GM23338 (cell line): ENCODE measurements at regions not wholly inside any gene's neighbourhood (a gene's known extent, or its start where the extent isn't known, plus 50 kb on each side); places are given as distances from the start of the nearest gene placed in this dataset.
A peak's percentile ranks its signal among the peaks of the same experiment; 100 is the strongest.

Experiments used
- ATAC-seq: fragments of 200-7000 bp; cut with Tn5 transposase; 3 replicates; pipeline ENCODE4 v1.9.1; 2020
- DNase-seq: peaks from one replicate; pipeline ENCODE4 v3.0.0-alpha.2; 2015; ENCODE audit warnings: low spot score
- H2AFZ ChIP-seq: fragments of 200-600 bp; sonication (generic); 2 replicates; pipeline ENCODE4 v1.8.0; 2016; ENCODE audit warnings: antibody characterized with exemption, mild to moderate bottlenecking, moderate library complexity
- H3F3A ChIP-seq: fragments of 200-600 bp; sonication (generic); replicated peaks from 2 replicates; pipeline ENCODE4 v1.8.0; 2017; ENCODE audit warnings: antibody characterized with exemption, mixed run types, low read depth
- H3K27ac ChIP-seq: fragments of 200-600 bp; sonication (generic); 2 replicates; pipeline ENCODE4 v1.6.1; 2016; ENCODE audit warnings: low read depth
- H3K27me3 ChIP-seq: fragments of 200-600 bp; sonication (generic); 2 replicates; pipeline ENCODE4 v1.8.0; 2016; ENCODE audit warnings: mild to moderate bottlenecking, mixed run types, moderate library complexity; ENCODE audit not compliant: insufficient read depth
- H3K36me3 ChIP-seq: fragments of 200-600 bp; sonication (generic); 2 replicates; pipeline ENCODE4 v1.8.0; 2016; ENCODE audit warnings: mild to moderate bottlenecking; ENCODE audit not compliant: insufficient read depth
- H3K4me1 ChIP-seq: fragments of 200-600 bp; sonication (generic); 2 replicates; pipeline ENCODE4 v1.8.0; 2016; ENCODE audit warnings: mild to moderate bottlenecking, moderate library complexity; ENCODE audit not compliant: insufficient read depth
- H3K4me2 ChIP-seq: fragments of 200-600 bp; sonication (generic); 2 replicates; pipeline ENCODE4 v1.7.1; 2017; ENCODE audit warnings: mixed run types
- H3K4me3 ChIP-seq: fragments of 200-600 bp; sonication (generic); 2 replicates; pipeline ENCODE4 v1.6.1; 2016; ENCODE audit warnings: mixed run types
- H3K79me2 ChIP-seq: fragments of 200-600 bp; sonication (generic); replicated peaks from 2 replicates; pipeline ENCODE4 v1.8.0; 2017; ENCODE audit warnings: mild to moderate bottlenecking; ENCODE audit not compliant: insufficient read depth
- H3K9me2 ChIP-seq: fragments of 200-600 bp; sonication (generic); 2 replicates; pipeline ENCODE4 v1.8.0; 2017; ENCODE audit not compliant: insufficient read depth
- H4K20me1 ChIP-seq: fragments of 200-600 bp; sonication (generic); replicated peaks from 2 replicates; pipeline ENCODE4 v1.8.0; 2017; ENCODE audit warnings: mild to moderate bottlenecking; ENCODE audit not compliant: insufficient read depth
- H3K27ac Mint-ChIP-seq: 2 replicates; pipeline ENCODE4 v1.8.0; 2020; ENCODE audit warnings: inconsistent platforms, mild to moderate bottlenecking, moderate library complexity, mixed read lengths
- H3K27me3 Mint-ChIP-seq: 3 replicates; pipeline ENCODE4 v1.8.0; 2022; ENCODE audit warnings: low read depth, mild to moderate bottlenecking, moderate library complexity, mixed read lengths, inconsistent platforms; ENCODE audit not compliant: insufficient read depth, poor library complexity
- H3K36me3 Mint-ChIP-seq: 3 replicates; pipeline ENCODE4 v1.8.0; 2021; ENCODE audit warnings: low read depth, mild to moderate bottlenecking, inconsistent platforms, moderate library complexity, mixed read lengths
- H3K4me1 Mint-ChIP-seq: 3 replicates; pipeline ENCODE4 v1.8.0; 2020; ENCODE audit warnings: mild to moderate bottlenecking, inconsistent platforms, mixed read lengths
- H3K4me3 Mint-ChIP-seq: 3 replicates; pipeline ENCODE4 v1.8.0; 2021; ENCODE audit warnings: moderate library complexity, mild to moderate bottlenecking, inconsistent platforms, mixed read lengths
- H3K9me3 Mint-ChIP-seq: 3 replicates; pipeline ENCODE4 v1.8.0; 2020; ENCODE audit warnings: moderate library complexity, mild to moderate bottlenecking, inconsistent platforms, mixed read lengths
- CREB1 ChIP-seq: fragments of 250-450 bp; sonication (Bioruptor Pico); IDR thresholded peaks from 2 replicates; pipeline ENCODE4 v1.5.0; 2020; ENCODE audit warnings: low read depth, mild to moderate bottlenecking, moderate library complexity
- EZH2 ChIP-seq: fragments of 200-600 bp; sonication (generic); IDR thresholded peaks from one replicate; pipeline ENCODE4 v1.8.0; 2017; ENCODE audit warnings: antibody characterized with exemption, mild to moderate bottlenecking, low read depth; ENCODE audit not compliant: unreplicated experiment
- EZH2phosphoT487 ChIP-seq: fragments of 200-600 bp; sonication (generic); IDR thresholded peaks from one replicate; pipeline ENCODE4 v1.8.1; 2018; ENCODE audit warnings: antibody characterized with exemption; ENCODE audit not compliant: unreplicated experiment
- JUNB ChIP-seq: IDR thresholded peaks from one replicate; pipeline ENCODE4 v1.6.1; 2016; ENCODE audit warnings: antibody characterized with exemption; ENCODE audit not compliant: unreplicated experiment
- NANOG ChIP-seq: IDR thresholded peaks from 2 replicates; pipeline ENCODE4 v1.6.1; 2016; ENCODE audit warnings: antibody characterized with exemption, borderline replicate concordance
- POLR2AphosphoS5 ChIP-seq: IDR thresholded peaks from 2 replicates; pipeline ENCODE4 v1.6.1; 2016; ENCODE audit warnings: antibody characterized with exemption, low read depth
- STAT1 ChIP-seq: IDR thresholded peaks from one replicate; pipeline ENCODE4 v1.6.1; 2016; ENCODE audit warnings: antibody characterized with exemption; ENCODE audit not compliant: unreplicated experiment
- ZNF114 ChIP-seq: fragments of 250-450 bp; sonication (Bioruptor Pico); IDR thresholded peaks from 2 replicates; pipeline ENCODE4 v1.5.0; 2020; ENCODE audit warnings: mild to moderate bottlenecking, moderate library complexity
- ZNF331 ChIP-seq: fragments of 250-450 bp; sonication (Bioruptor Pico); IDR thresholded peaks from 2 replicates; pipeline ENCODE4 v1.5.0; 2020; ENCODE audit warnings: low read depth, mild to moderate bottlenecking, moderate library complexity
- TF ChIP-seq, protein P1 (sequence below): IDR thresholded peaks from one replicate; pipeline ENCODE4 v1.6.1; 2018; ENCODE audit warnings: antibody characterized with exemption; ENCODE audit not compliant: unreplicated experiment
- TF ChIP-seq, protein P2 (sequence below): IDR thresholded peaks from 2 replicates; pipeline ENCODE4 v1.6.1; 2016; ENCODE audit warnings: antibody characterized with exemption
- TF ChIP-seq, protein P3 (sequence below), 2 experiments: fragments of 200-600 bp in 1 of 2; sonication (generic) in 1 of 2; conservative IDR thresholded peaks; 2 replicates each; pipeline versions ENCODE4 v1.5.1 to v1.6.1; 2016 to 2017; ENCODE audit warnings: antibody characterized with exemption in 2 of 2, low read depth in 2 of 2, mild to moderate bottlenecking in 2 of 2, moderate library complexity in 1 of 2
- TF ChIP-seq, protein P4 (sequence below): fragments of 250-450 bp; sonication (Bioruptor Pico); IDR thresholded peaks from 2 replicates; pipeline ENCODE4 v1.5.0; 2020; ENCODE audit warnings: mild to moderate bottlenecking, moderate library complexity

DNA sequence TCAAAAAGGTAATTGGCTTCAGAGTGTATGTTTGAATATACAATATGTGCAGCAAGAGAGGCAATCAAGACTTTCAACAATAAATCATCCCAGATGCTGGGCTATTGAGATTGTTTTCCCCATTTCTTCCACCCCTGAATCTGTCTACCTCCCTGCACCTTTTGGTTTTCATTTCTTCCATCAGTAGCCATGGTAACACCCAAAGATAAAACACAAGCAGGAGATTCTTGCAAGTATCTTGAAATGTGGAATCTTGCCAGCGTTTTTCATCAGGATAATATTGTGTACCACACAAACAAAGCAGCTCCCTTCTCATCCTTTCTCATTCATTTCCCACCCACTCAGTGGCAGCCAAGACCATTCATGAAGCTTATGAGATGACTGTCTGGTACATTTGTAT, 73.0 kb upstream of the NRSN1 start:
- no peak overlapping the region for H2AFZ ChIP-seq
- no peaks in the 10 kb centered on the region for H3K27me3 ChIP-seq
- H3K4me1 ChIP-seq: no peaks in the 10 kb centered on the region
- DNase-seq (no peak), ATAC-seq (no peak)
- no peaks in the 10 kb centered on the region for H3K9me3 Mint-ChIP-seq
- H4K20me1 ChIP-seq: no peaks in the 10 kb centered on the region
- H3K79me2 ChIP-seq: no peaks in the 10 kb centered on the region
- 0 out of 2 replicates have a peak overlapping the region, but pooled peaks have one; percentile 14 for H3K27ac ChIP-seq
- no peak overlapping the region for H3K4me2 ChIP-seq
- no peaks in the 10 kb centered on the region for H3K36me3 ChIP-seq
- no peaks in the 10 kb centered on the region for H3K36me3 Mint-ChIP-seq
- no peak overlapping the region for H3K4me3 Mint-ChIP-seq
- H3K4me1 Mint-ChIP-seq: no peaks in the 10 kb centered on the region; the same call in 2 of the 3 replicates
- H3K4me3 ChIP-seq: no peak overlapping the region
- H3K27ac Mint-ChIP-seq: no peak overlapping the region
- H3F3A ChIP-seq: no peaks in the 10 kb centered on the region
- TF ChIP-seq STAT1 (no peak), NANOG (no peak), POLR2AphosphoS5 (no peak), ZNF331 (no peak), EZH2 (no peak), JUNB (no peak), ZNF114 (CRISPR knock-in tag) (no peak), EZH2phosphoT487 (no peak), CREB1 (CRISPR knock-in tag) (no peak)
- TF ChIP-seq, protein P1, sequence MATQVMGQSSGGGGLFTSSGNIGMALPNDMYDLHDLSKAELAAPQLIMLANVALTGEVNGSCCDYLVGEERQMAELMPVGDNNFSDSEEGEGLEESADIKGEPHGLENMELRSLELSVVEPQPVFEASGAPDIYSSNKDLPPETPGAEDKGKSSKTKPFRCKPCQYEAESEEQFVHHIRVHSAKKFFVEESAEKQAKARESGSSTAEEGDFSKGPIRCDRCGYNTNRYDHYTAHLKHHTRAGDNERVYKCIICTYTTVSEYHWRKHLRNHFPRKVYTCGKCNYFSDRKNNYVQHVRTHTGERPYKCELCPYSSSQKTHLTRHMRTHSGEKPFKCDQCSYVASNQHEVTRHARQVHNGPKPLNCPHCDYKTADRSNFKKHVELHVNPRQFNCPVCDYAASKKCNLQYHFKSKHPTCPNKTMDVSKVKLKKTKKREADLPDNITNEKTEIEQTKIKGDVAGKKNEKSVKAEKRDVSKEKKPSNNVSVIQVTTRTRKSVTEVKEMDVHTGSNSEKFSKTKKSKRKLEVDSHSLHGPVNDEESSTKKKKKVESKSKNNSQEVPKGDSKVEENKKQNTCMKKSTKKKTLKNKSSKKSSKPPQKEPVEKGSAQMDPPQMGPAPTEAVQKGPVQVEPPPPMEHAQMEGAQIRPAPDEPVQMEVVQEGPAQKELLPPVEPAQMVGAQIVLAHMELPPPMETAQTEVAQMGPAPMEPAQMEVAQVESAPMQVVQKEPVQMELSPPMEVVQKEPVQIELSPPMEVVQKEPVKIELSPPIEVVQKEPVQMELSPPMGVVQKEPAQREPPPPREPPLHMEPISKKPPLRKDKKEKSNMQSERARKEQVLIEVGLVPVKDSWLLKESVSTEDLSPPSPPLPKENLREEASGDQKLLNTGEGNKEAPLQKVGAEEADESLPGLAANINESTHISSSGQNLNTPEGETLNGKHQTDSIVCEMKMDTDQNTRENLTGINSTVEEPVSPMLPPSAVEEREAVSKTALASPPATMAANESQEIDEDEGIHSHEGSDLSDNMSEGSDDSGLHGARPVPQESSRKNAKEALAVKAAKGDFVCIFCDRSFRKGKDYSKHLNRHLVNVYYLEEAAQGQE: no peak
- TF ChIP-seq, protein P2, sequence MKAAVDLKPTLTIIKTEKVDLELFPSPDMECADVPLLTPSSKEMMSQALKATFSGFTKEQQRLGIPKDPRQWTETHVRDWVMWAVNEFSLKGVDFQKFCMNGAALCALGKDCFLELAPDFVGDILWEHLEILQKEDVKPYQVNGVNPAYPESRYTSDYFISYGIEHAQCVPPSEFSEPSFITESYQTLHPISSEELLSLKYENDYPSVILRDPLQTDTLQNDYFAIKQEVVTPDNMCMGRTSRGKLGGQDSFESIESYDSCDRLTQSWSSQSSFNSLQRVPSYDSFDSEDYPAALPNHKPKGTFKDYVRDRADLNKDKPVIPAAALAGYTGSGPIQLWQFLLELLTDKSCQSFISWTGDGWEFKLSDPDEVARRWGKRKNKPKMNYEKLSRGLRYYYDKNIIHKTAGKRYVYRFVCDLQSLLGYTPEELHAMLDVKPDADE: no peak
- TF ChIP-seq, protein P3, sequence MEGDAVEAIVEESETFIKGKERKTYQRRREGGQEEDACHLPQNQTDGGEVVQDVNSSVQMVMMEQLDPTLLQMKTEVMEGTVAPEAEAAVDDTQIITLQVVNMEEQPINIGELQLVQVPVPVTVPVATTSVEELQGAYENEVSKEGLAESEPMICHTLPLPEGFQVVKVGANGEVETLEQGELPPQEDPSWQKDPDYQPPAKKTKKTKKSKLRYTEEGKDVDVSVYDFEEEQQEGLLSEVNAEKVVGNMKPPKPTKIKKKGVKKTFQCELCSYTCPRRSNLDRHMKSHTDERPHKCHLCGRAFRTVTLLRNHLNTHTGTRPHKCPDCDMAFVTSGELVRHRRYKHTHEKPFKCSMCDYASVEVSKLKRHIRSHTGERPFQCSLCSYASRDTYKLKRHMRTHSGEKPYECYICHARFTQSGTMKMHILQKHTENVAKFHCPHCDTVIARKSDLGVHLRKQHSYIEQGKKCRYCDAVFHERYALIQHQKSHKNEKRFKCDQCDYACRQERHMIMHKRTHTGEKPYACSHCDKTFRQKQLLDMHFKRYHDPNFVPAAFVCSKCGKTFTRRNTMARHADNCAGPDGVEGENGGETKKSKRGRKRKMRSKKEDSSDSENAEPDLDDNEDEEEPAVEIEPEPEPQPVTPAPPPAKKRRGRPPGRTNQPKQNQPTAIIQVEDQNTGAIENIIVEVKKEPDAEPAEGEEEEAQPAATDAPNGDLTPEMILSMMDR (conservative IDR thresholded peaks at IDR 0.05; ENCODE audit: low read depth in 2 of 2): no peak
- TF ChIP-seq, protein P4, sequence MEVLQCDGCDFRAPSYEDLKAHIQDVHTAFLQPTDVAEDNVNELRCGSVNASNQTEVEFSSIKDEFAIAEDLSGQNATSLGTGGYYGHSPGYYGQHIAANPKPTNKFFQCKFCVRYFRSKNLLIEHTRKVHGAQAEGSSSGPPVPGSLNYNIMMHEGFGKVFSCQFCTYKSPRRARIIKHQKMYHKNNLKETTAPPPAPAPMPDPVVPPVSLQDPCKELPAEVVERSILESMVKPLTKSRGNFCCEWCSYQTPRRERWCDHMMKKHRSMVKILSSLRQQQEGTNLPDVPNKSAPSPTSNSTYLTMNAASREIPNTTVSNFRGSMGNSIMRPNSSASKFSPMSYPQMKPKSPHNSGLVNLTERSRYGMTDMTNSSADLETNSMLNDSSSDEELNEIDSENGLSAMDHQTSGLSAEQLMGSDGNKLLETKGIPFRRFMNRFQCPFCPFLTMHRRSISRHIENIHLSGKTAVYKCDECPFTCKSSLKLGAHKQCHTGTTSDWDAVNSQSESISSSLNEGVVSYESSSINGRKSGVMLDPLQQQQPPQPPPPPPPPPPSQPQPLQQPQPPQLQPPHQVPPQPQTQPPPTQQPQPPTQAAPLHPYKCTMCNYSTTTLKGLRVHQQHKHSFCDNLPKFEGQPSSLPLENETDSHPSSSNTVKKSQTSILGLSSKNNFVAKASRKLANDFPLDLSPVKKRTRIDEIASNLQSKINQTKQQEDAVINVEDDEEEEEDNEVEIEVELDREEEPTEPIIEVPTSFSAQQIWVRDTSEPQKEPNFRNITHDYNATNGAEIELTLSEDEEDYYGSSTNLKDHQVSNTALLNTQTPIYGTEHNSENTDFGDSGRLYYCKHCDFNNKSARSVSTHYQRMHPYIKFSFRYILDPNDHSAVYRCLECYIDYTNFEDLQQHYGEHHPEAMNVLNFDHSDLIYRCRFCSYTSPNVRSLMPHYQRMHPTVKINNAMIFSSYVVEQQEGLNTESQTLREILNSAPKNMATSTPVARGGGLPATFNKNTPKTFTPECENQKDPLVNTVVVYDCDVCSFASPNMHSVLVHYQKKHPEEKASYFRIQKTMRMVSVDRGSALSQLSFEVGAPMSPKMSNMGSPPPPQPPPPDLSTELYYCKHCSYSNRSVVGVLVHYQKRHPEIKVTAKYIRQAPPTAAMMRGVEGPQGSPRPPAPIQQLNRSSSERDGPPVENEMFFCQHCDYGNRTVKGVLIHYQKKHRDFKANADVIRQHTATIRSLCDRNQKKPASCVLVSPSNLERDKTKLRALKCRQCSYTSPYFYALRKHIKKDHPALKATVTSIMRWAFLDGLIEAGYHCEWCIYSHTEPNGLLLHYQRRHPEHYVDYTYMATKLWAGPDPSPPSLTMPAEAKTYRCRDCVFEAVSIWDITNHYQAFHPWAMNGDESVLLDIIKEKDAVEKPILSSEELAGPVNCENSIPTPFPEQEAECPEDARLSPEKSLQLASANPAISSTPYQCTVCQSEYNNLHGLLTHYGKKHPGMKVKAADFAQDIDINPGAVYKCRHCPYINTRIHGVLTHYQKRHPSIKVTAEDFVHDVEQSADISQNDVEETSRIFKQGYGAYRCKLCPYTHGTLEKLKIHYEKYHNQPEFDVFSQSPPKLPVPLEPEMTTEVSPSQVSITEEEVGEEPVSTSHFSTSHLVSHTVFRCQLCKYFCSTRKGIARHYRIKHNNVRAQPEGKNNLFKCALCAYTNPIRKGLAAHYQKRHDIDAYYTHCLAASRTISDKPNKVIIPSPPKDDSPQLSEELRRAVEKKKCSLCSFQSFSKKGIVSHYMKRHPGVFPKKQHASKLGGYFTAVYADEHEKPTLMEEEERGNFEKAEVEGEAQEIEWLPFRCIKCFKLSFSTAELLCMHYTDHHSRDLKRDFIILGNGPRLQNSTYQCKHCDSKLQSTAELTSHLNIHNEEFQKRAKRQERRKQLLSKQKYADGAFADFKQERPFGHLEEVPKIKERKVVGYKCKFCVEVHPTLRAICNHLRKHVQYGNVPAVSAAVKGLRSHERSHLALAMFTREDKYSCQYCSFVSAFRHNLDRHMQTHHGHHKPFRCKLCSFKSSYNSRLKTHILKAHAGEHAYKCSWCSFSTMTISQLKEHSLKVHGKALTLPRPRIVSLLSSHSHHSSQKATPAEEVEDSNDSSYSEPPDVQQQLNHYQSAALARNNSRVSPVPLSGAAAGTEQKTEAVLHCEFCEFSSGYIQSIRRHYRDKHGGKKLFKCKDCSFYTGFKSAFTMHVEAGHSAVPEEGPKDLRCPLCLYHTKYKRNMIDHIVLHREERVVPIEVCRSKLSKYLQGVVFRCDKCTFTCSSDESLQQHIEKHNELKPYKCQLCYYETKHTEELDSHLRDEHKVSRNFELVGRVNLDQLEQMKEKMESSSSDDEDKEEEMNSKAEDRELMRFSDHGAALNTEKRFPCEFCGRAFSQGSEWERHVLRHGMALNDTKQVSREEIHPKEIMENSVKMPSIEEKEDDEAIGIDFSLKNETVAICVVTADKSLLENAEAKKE (CRISPR knock-in tag): no peak
- no peaks in the 10 kb centered on the region for H3K27me3 Mint-ChIP-seq
- H3K9me2 ChIP-seq: no peaks in the 10 kb centered on the region; the same call in 1 of the 2 replicates
